Breast epithelium (tissue), 3 donors: ENCODE measurements at regions not wholly inside any gene's neighbourhood (a gene's known extent, or its start where the extent isn't known, plus 50 kb on each side); places are given as distances from the start of the nearest gene placed in this dataset.

Source experiments
- CTCF ChIP-seq, 3 donors: fragments of 450-650 bp; IDR thresholded peaks; one replicate each; pipeline ENCODE4 v1.5.1; 2016 to 2017; ENCODE audit warnings: antibody characterized with exemption in 3 of 3, mild to moderate bottlenecking in 3 of 3, moderate library complexity in 3 of 3
- POLR2A ChIP-seq: fragments of 450-650 bp; IDR thresholded peaks from one replicate; pipeline ENCODE4 v1.6.1; 2016; ENCODE audit warnings: antibody characterized with exemption, mild to moderate bottlenecking, moderate library complexity

- TF ChIP-seq CTCF (IDR thresholded peaks at IDR 0.05) (no peak), POLR2A (no peak)
These were observed 176.8 kb downstream of the HTR1B start for GRCh38 chr6:77286541-77286940.
